Neuronal stem cell (in vitro differentiated cells): ENCODE measurements at regions not wholly inside any gene's neighbourhood (a gene's known extent, or its start where the extent isn't known, plus 50 kb on each side); places are given as distances from the start of the nearest gene placed in this dataset.

Source experiments
- DNase-seq: peaks from one replicate; pipeline ENCODE4 v3.0.0-alpha.2; 2013; ENCODE audit warnings: low spot score
- H2AFZ ChIP-seq: one replicate; pipeline ENCODE4 v1.6.1; 2013; ENCODE audit warnings: mild to moderate bottlenecking, low read length, inconsistent platforms
- H2AK5ac ChIP-seq: 2 replicates; pipeline ENCODE4 v1.6.1; 2013; ENCODE audit warnings: low read depth, mild to moderate bottlenecking, inconsistent platforms, low read length, moderate library complexity, mixed read lengths
- H2BK120ac ChIP-seq: 2 replicates; pipeline ENCODE4 v1.6.1; 2013; ENCODE audit warnings: low read depth, mild to moderate bottlenecking, inconsistent platforms, low read length, moderate library complexity, mixed read lengths
- H2BK12ac ChIP-seq: one replicate; pipeline ENCODE4 v1.6.1; 2013; ENCODE audit warnings: low read length, inconsistent platforms
- H2BK15ac ChIP-seq: 2 replicates; pipeline ENCODE4 v1.6.1; 2013; ENCODE audit warnings: mild to moderate bottlenecking, low read length, inconsistent platforms, mixed read lengths
- H2BK5ac ChIP-seq: one replicate; pipeline ENCODE4 v1.6.1; 2013; ENCODE audit warnings: inconsistent platforms, mild to moderate bottlenecking, low read length, moderate library complexity
- H3K14ac ChIP-seq: one replicate; pipeline ENCODE4 v1.6.1; 2013; ENCODE audit warnings: low read length, inconsistent platforms
- H3K18ac ChIP-seq: 2 replicates; pipeline ENCODE4 v1.6.1; 2013; ENCODE audit warnings: low read length, inconsistent platforms
- H3K23ac ChIP-seq: 2 replicates; pipeline ENCODE4 v1.6.1; 2013; ENCODE audit warnings: low read depth, mild to moderate bottlenecking, mixed read lengths, low read length, inconsistent platforms; ENCODE audit not compliant: poor library complexity
- H3K27ac ChIP-seq: replicated peaks from 3 replicates; pipeline ENCODE4 v1.5.1; 2013; ENCODE audit warnings: low read length, inconsistent platforms
- H3K27me3 ChIP-seq, 3 experiments: 2 replicates each; pipeline ENCODE4 v1.6.1; 2013; ENCODE audit warnings: low read length in 3 of 3, mild to moderate bottlenecking in 2 of 3, inconsistent platforms in 1 of 3, low read depth in 1 of 3, mixed read lengths in 1 of 3, moderate library complexity in 1 of 3; ENCODE audit not compliant: control insufficient read depth in 3 of 3, insufficient read depth in 3 of 3
- H3K36me3 ChIP-seq, 2 donors: replicated peaks in 1 of 2; 2 replicates each; pipeline ENCODE4 v1.6.1; 2013; ENCODE audit warnings: low read length in 2 of 2; ENCODE audit not compliant: control insufficient read depth in 2 of 2, insufficient read depth in 2 of 2
- H3K4ac ChIP-seq: 2 replicates; pipeline ENCODE4 v1.6.1; 2013; ENCODE audit warnings: inconsistent platforms, mild to moderate bottlenecking, low read length, moderate library complexity
- H3K4me1 ChIP-seq, 2 donors: 1 replicate in 1 of 2; 2 replicates in 1 of 2; pipeline ENCODE4 v1.6.1; 2013; ENCODE audit warnings: low read length in 2 of 2, low read depth in 1 of 2; ENCODE audit not compliant: control insufficient read depth in 2 of 2, insufficient read depth in 1 of 2
- H3K4me2 ChIP-seq: one replicate; pipeline ENCODE4 v1.6.1; 2013; ENCODE audit warnings: mild to moderate bottlenecking, low read length, inconsistent platforms; ENCODE audit not compliant: insufficient read depth, poor library complexity, severe bottlenecking
- H3K4me3 ChIP-seq, 2 donors: 2 replicates each; pipeline ENCODE4 v1.5.1; 2013; ENCODE audit warnings: low read length in 2 of 2, mild to moderate bottlenecking in 2 of 2, inconsistent platforms in 1 of 2, moderate library complexity in 1 of 2
- H3K79me1 ChIP-seq: one replicate; pipeline ENCODE4 v1.6.1; 2013; ENCODE audit warnings: low read depth, mild to moderate bottlenecking, inconsistent platforms, low read length, moderate library complexity
- H3K9ac ChIP-seq: one replicate; pipeline ENCODE4 v1.6.1; 2013; ENCODE audit warnings: mild to moderate bottlenecking, low read depth, low read length, inconsistent platforms; ENCODE audit not compliant: poor library complexity
- H3K9me3 ChIP-seq, 2 donors: replicated peaks in 1 of 2; 2 replicates each; pipeline versions ENCODE3 to v1.6.1; 2013; ENCODE audit warnings: low read length in 2 of 2, mild to moderate bottlenecking in 2 of 2, inconsistent platforms in 1 of 2, low read depth in 1 of 2, mixed read lengths in 1 of 2, moderate library complexity in 1 of 2; ENCODE audit not compliant: control insufficient read depth in 2 of 2, insufficient read depth in 1 of 2
- H4K8ac ChIP-seq: one replicate; pipeline ENCODE4 v1.6.1; 2013; ENCODE audit warnings: low read depth, mild to moderate bottlenecking, inconsistent platforms, low read length, moderate library complexity
- H4K91ac ChIP-seq: one replicate; pipeline ENCODE4 v1.6.1; 2013; ENCODE audit warnings: low read length, low read depth, mild to moderate bottlenecking, inconsistent platforms; ENCODE audit not compliant: poor library complexity
- WGBS, 2 donors: extraction: QIAGEN DNeasy Blood & Tissue Kit; methylation state at CpG; one replicate each; pipeline ENCODE4 v1.1.7; 2013; ENCODE audit warnings: missing lambda C conversion rate in 2 of 2, mixed read lengths in 1 of 2; ENCODE audit not compliant: insufficient read length in 2 of 2, insufficient replicate concordance in 1 of 2; ENCODE audit errors: extremely low coverage in 2 of 2; 5-methylcytosine and 5-hydroxymethylcytosine counted together

- no peaks in the 10 kb centered on the region for H3K27me3 ChIP-seq
- H3K4me1 ChIP-seq, result peaks cover 0 to 10% of the 10 kb centered on the region in 2 donors
- peaks cover 0 to 3% of the 10 kb centered on the region in 2 donors for H3K9me3 ChIP-seq
- H2BK5ac ChIP-seq, result no peak overlapping the region
- H3K4ac ChIP-seq, result no peak overlapping the region
- no peak overlapping the region for H4K91ac ChIP-seq
- H3K14ac ChIP-seq, result no peak overlapping the region
- H3K36me3 ChIP-seq, result no peaks in the 10 kb centered on the region
- H2BK120ac ChIP-seq, result no peak overlapping the region
- no peak overlapping the region for H3K27ac ChIP-seq
- no peak overlapping the region for H4K8ac ChIP-seq
- H3K23ac ChIP-seq, result no peak overlapping the region
- no peak overlapping the region for H3K18ac ChIP-seq
- no CpG with 5 or more reads among the region's 1 CpG for WGBS, 2 donors
- H3K79me1 ChIP-seq, result no peaks in the 10 kb centered on the region
- H3K4me2 ChIP-seq, result no peak overlapping the region
- H2AK5ac ChIP-seq, result no peak overlapping the region
- H2AFZ ChIP-seq, result no peak overlapping the region
- no peak for DNase-seq
- H3K4me3 ChIP-seq, result no peak overlapping the region
- H3K9ac ChIP-seq, result no peak overlapping the region
- no peak overlapping the region for H2BK12ac ChIP-seq
- no peak overlapping the region for H2BK15ac ChIP-seq
Observed at GRCh38 chr1:57696904-57697303, 273.0 kb upstream of the DAB1 start.

- no peak overlapping the region for H2BK120ac ChIP-seq
- H3K14ac ChIP-seq, result no peak overlapping the region
- no peak overlapping the region for H3K9ac ChIP-seq
- no peak overlapping the region for H3K23ac ChIP-seq
- no peaks in the 10 kb centered on the region for H3K36me3 ChIP-seq
- no peak overlapping the region for H3K4ac ChIP-seq
- DNase-seq, result no peak
- no peaks in the 10 kb centered on the region for H3K79me1 ChIP-seq
- no peak overlapping the region for H3K18ac ChIP-seq
- no peak overlapping the region for H2BK5ac ChIP-seq
- no peak overlapping the region for H3K4me2 ChIP-seq
- no peak overlapping the region for H2AK5ac ChIP-seq
- H2BK15ac ChIP-seq, result no peak overlapping the region
- WGBS, 2 donors, result no CpG with 5 or more reads among the region's 2 CpGs
- no peak overlapping the region for H4K91ac ChIP-seq
- peak overlapping the region; percentile 5 for H2AFZ ChIP-seq
- peaks cover 0 to 3% of the 10 kb centered on the region in 2 donors for H3K9me3 ChIP-seq
- H2BK12ac ChIP-seq, result no peak overlapping the region
- H3K4me1 ChIP-seq, result peaks cover 0 to 10% of the 10 kb centered on the region in 2 donors
- H3K27me3 ChIP-seq, result no peaks in the 10 kb centered on the region
- no peak overlapping the region for H3K4me3 ChIP-seq
- no peak overlapping the region for H4K8ac ChIP-seq
- no peak overlapping the region for H3K27ac ChIP-seq
Observed at GRCh38 chr1:57696043-57696442, 272.2 kb upstream of the DAB1 start.

- no peaks in the 10 kb centered on the region for H3K27me3 ChIP-seq
- no peak overlapping the region for H3K4me3 ChIP-seq
- no peaks in the 10 kb centered on the region for H3K79me1 ChIP-seq
- H2BK5ac ChIP-seq, result no peak overlapping the region
- H2AFZ ChIP-seq, result no peak overlapping the region
- no peak overlapping the region for H4K91ac ChIP-seq
- no peak overlapping the region for H3K27ac ChIP-seq
- no peak overlapping the region for H3K9ac ChIP-seq
- DNase-seq, result no peak
- H3K4me1 ChIP-seq, result peaks cover 0 to 4% of the 10 kb centered on the region in 2 donors
- no peak overlapping the region for H3K23ac ChIP-seq
- no peak overlapping the region for H2BK12ac ChIP-seq
- no peak overlapping the region for H3K4ac ChIP-seq
- H4K8ac ChIP-seq, result no peak overlapping the region
- WGBS, 2 donors, result no CpG with 5 or more reads among the region's 3 CpGs
- H3K18ac ChIP-seq, result no peak overlapping the region
- no peak overlapping the region for H3K14ac ChIP-seq
- H3K4me2 ChIP-seq, result no peak overlapping the region
- no peaks in the 10 kb centered on the region for H3K36me3 ChIP-seq
- H3K9me3 ChIP-seq, result peaks cover 0 to 1% of the 10 kb centered on the region in 2 donors
- no peak overlapping the region for H2BK15ac ChIP-seq
- H2AK5ac ChIP-seq, result no peak overlapping the region
- H2BK120ac ChIP-seq, result no peak overlapping the region
Observed at GRCh38 chr1:57686306-57686705, 262.4 kb upstream of the DAB1 start.

GRCh38 chr1:57683037-57683942 lies 259.4 kb upstream of the DAB1 start:
- no peak for DNase-seq
- peak overlapping the region; percentile 54 for H3K18ac ChIP-seq
- no peak overlapping the region for H2AK5ac ChIP-seq
- H3K4ac ChIP-seq, result no peak overlapping the region
- no peak overlapping the region for H3K9ac ChIP-seq
- no peak overlapping the region for H2AFZ ChIP-seq
- no peaks in the 10 kb centered on the region for H3K9me3 ChIP-seq
- H3K14ac ChIP-seq, result peak overlapping the region; percentile 66
- H2BK120ac ChIP-seq, result no peak overlapping the region
- H4K8ac ChIP-seq, result no peak overlapping the region
- H3K4me1 ChIP-seq, result peaks cover 0 to 4% of the 10 kb centered on the region in 2 donors
- no peak overlapping the region for H4K91ac ChIP-seq
- no peak overlapping the region for H3K4me2 ChIP-seq
- H3K27ac ChIP-seq, result no peak overlapping the region
- no peaks in the 10 kb centered on the region for H3K79me1 ChIP-seq
- no CpG with 5 or more reads among the region's 7 CpGs for WGBS, 2 donors
- no peaks in the 10 kb centered on the region for H3K36me3 ChIP-seq
- H3K23ac ChIP-seq, result no peak overlapping the region
- no peak overlapping the region for H2BK12ac ChIP-seq
- H3K4me3 ChIP-seq, result no peak overlapping the region
- H2BK5ac ChIP-seq, result no peak overlapping the region
- no peak overlapping the region for H2BK15ac ChIP-seq
- no peaks in the 10 kb centered on the region for H3K27me3 ChIP-seq
